HUES64 (cell line): ENCODE measurements at regions not wholly inside any gene's neighbourhood (a gene's known extent, or its start where the extent isn't known, plus 50 kb on each side); places are given as distances from the start of the nearest gene placed in this dataset.

ENCODE experiments used
- H3K27ac ChIP-seq: 2 replicates; pipeline ENCODE4 v1.7.0; 2013; ENCODE audit warnings: low read depth, low read length, inconsistent platforms
- H3K27me3 ChIP-seq: 2 replicates; pipeline ENCODE4 v1.6.1; 2013; ENCODE audit warnings: mild to moderate bottlenecking, low read length; ENCODE audit not compliant: insufficient read depth
- H3K36me3 ChIP-seq: 2 replicates; pipeline ENCODE4 v1.6.1; 2013; ENCODE audit warnings: mild to moderate bottlenecking, low read length; ENCODE audit not compliant: insufficient read depth
- H3K4me1 ChIP-seq: 2 replicates; pipeline ENCODE4 v1.6.1; 2013; ENCODE audit warnings: mild to moderate bottlenecking, low read length, moderate library complexity; ENCODE audit not compliant: insufficient read depth
- H3K4me3 ChIP-seq: 2 replicates; pipeline ENCODE4 v1.5.1; 2013; ENCODE audit warnings: mild to moderate bottlenecking, low read length, moderate library complexity
- H3K9ac ChIP-seq: 2 replicates; pipeline ENCODE4 v1.6.1; 2013; ENCODE audit warnings: mild to moderate bottlenecking, low read depth, low read length
- H3K9me3 ChIP-seq: 2 replicates; pipeline ENCODE4 v1.6.1; 2013; ENCODE audit warnings: low read depth, low read length; ENCODE audit not compliant: insufficient read depth
- WGBS: fragments of 150-250, 120-280 bp; methylation state at CpG from one replicate; pipeline ENCODE4 v1.1.7; 2013; ENCODE audit warnings: missing lambda C conversion rate; 5-methylcytosine and 5-hydroxymethylcytosine counted together

DNA sequence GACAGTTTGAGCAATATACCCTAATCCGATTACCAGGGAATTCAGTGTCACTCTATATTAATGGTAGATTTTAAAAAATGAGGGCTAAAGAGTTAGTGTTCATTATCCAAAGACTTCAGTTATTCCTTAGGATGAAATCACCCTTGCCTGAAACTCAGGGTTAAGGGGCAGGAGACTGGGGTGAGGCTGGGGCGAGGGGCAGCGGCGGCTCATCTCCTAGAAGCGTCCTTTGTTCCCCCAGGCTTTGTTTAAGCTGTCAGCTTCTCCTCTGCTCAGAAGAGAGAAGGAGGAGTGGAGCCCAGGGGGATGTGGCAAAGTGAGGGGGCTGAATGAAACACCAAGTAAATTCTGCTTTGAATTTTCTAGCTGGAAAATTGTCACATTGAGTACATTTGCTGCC lies 117.7 kb upstream of the ELAC2 start:
- WGBS = 54% methylated on average over 5 of the region's 5 CpGs
- no peaks in the 10 kb centered on the region for H3K36me3 ChIP-seq
- H3K27ac ChIP-seq = no peak overlapping the region

DNA sequence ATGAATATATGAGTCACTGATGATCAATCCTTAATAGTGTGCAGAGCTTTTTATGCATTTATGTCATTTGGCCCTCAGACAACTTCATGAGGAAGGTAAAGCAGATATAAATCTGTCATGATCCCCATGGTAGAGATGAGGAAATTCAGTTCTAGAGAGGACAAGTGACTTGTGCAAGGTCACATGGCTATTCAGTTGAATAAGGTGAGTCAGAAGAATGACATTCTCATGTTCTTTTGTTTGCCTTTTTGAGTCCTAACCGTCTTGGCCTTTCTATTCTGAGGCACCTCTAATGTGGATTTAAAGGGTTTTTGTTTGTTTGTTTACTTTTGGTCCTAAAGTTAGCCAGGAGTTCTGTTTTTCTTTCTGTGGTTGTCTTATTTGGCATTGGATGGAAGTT lies 116.2 kb upstream of the ELAC2 start:
- WGBS = 44% methylated on average over 1 of the region's 1 CpG
- H3K4me1 ChIP-seq = peaks cover 14% of the 10 kb centered on the region; the same call in 1 of the 2 replicates
- no peak overlapping the region for H3K9ac ChIP-seq
- H3K27ac ChIP-seq = no peak overlapping the region
- H3K9me3 ChIP-seq = peaks cover 11% of the 10 kb centered on the region
- no peak overlapping the region for H3K4me3 ChIP-seq
- no peaks in the 10 kb centered on the region for H3K36me3 ChIP-seq
- H3K27me3 ChIP-seq = no peaks in the 10 kb centered on the region

More for the DNA sequence above, 117.7 kb upstream of the ELAC2 start:
- H3K9ac ChIP-seq = no peak overlapping the region
- peaks cover 16% of the 10 kb centered on the region for H3K9me3 ChIP-seq
- peaks cover 10% of the 10 kb centered on the region; the same call in 1 of the 2 replicates for H3K4me1 ChIP-seq
- no peak overlapping the region for H3K4me3 ChIP-seq
- no peaks in the 10 kb centered on the region for H3K27me3 ChIP-seq

DNA sequence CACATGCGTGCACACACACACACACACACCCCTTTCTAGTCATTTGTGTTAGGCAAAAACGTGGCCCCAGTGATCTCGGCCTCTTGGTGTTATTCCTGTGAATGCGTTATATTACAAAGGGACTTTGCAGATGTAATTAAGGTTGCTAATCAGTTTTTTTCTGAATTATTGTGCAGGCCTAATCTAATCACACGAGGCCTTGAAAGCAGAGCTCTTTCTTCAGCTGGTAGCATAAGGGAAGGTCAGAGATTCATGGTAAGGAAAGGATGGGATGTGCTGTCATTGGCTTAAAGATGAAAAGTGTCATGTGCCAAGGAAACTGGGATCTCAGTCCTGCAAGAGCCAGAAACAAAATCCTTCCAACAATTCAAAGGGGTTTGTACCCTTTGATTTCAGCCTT lies 113.4 kb upstream of the ELAC2 start:
- WGBS = 73% methylated on average over 5 of the region's 5 CpGs

DNA sequence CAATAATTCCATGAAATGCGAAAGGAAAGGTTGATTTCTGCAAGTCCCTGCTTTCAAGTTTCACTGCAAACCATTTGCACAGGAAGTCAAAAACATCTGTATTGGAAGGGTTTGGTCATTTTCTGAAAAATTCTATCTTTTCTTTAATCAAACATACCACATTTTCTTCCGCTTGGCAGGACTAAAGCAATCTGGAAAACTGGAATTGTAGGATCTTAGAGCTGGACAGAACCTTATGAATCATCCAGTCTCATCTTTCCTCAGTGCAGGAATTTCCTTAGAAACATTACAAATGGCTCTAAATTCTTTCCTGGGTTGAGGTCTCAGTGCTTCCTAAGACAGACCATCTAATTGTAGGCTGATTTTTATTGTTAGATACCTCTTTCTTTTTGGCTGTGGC lies 111.5 kb upstream of the ELAC2 start:
- WGBS = 95% methylated on average over 2 of the region's 2 CpGs
- no peak overlapping the region for H3K27ac ChIP-seq
- H3K9ac ChIP-seq = no peak overlapping the region
- no peaks in the 10 kb centered on the region for H3K9me3 ChIP-seq
- no peaks in the 10 kb centered on the region for H3K36me3 ChIP-seq
- H3K4me1 ChIP-seq = 0 out of 2 replicates have a peak, but pooled peaks cover 8% of the 10 kb centered on the region
- no peaks in the 10 kb centered on the region for H3K27me3 ChIP-seq
- no peak overlapping the region for H3K4me3 ChIP-seq

More for the DNA sequence above, 113.4 kb upstream of the ELAC2 start:
- Histone ChIP-seq H3K4me3 (no peak overlapping the region), H3K4me1 (peaks cover 14% of the 10 kb centered on the region; the same call in 1 of the 2 replicates), H3K36me3 (no peaks in the 10 kb centered on the region), H3K27ac (no peak overlapping the region), H3K9ac (no peak overlapping the region), H3K27me3 (no peaks in the 10 kb centered on the region), H3K9me3 (no peaks in the 10 kb centered on the region)

DNA sequence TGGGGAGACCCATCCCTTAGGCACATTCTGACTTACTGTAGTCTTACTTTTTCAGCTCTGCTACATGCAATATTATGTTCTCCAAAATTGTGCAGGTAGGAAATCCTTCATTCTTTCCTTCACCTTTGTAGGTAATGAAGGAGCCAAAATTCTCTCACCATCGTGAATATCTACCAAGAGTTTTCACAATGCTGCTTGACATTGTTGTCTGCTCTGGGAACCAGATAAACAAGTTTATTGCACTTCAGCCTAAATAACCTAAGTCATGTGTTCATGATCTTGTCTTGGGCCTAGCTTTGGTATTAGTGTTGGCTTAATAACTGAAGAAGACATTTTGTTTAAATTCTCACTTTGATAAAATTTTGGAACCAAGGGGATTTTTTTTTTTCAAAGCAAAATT lies 110.8 kb upstream of the ELAC2 start:
- no peak overlapping the region for H3K27ac ChIP-seq
- H3K4me3 ChIP-seq = no peak overlapping the region
- no peak overlapping the region for H3K9ac ChIP-seq
- 0 out of 2 replicates have a peak, but pooled peaks cover 6% of the 10 kb centered on the region for H3K4me1 ChIP-seq
- no peaks in the 10 kb centered on the region for H3K27me3 ChIP-seq
- no peaks in the 10 kb centered on the region for H3K9me3 ChIP-seq
- 100% methylated on average over 1 of the region's 1 CpG for WGBS
- H3K36me3 ChIP-seq = no peaks in the 10 kb centered on the region

DNA sequence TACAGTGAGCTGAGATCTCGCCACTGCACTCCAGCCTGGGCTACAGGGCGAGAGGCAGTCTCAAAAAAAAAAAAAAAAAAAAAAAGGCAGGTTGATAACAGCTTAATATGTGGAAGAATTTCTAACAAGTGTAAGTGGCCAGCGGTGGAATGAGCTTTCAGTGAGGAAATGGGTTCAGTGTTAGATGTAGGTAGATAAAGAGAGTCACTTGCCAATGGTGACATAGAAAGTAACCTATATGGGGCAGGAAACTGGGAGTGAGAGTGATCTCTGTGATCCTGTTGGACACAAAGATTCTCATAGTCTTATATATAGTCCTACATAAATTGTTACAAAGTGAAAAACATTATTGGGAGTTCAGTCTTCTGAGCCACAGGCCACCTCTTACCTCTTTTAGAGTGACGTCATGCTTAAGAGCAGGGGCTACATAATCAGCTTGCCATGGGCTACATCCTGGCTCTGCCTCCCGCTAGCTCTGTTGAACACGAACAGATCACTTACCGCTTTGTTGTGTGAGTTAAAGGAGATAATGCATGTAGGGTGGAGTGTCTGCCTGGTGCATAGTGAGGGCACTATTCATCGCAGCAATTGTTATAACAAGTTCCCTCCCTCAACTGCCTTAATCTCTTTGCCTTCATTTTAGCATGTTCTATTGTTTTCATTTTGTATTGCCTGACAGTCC lies 110.2 kb upstream of the ELAC2 start:
- no peak overlapping the region for H3K9ac ChIP-seq
- H3K36me3 ChIP-seq = no peaks in the 10 kb centered on the region
- no peak overlapping the region for H3K4me3 ChIP-seq
- H3K9me3 ChIP-seq = no peaks in the 10 kb centered on the region
- H3K27me3 ChIP-seq = no peaks in the 10 kb centered on the region
- H3K4me1 ChIP-seq = 0 out of 2 replicates have a peak, but pooled peaks cover 6% of the 10 kb centered on the region
- no peak overlapping the region for H3K27ac ChIP-seq
- 96% methylated on average over 8 of the region's 8 CpGs for WGBS

DNA sequence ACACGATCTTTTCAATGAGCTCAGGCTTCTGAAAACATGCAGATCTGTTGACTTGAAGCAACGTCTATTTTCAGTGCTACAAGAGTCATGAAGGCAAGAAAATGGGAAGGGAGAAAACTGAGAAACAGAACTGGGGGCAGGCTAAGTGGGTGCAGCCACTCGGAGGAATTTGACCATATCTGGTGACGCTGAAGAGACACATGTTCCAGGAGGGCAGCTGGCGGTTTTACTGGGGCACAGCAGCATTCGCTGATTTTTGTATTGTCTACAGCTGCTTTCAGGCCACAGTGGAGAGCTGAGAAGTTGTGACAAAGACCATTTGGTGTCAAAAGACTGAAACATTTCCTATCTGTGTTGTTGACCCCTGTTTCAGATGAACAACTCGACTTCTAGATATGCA lies 103.0 kb upstream of the ELAC2 start:
- Histone ChIP-seq H3K9ac (no peak overlapping the region), H3K36me3 (no peaks in the 10 kb centered on the region), H3K4me3 (no peak overlapping the region), H3K27me3 (no peaks in the 10 kb centered on the region), H3K4me1 (no peaks in the 10 kb centered on the region), H3K9me3 (no peaks in the 10 kb centered on the region), H3K27ac (no peak overlapping the region)
- 93% methylated on average over 7 of the region's 7 CpGs for WGBS

DNA sequence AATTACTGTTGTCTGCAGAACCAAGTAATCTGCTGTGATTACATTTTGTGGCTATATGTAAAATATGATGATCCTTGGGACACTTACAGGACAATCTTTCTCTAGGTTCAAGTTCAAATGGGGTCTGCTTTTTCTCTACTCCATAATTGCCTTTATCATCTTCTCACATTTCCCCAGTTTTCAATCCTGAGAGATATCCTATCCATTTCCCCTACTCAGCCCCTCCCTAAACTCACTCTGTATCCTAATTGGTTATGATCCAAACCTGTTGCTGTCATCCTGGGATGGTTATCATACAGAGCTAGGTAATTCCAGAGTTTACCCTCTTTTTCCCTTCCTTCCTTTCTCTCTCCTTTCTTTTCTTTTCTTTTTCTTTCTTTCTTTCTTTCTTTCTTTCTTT lies 100.5 kb upstream of the ELAC2 start:
- no peak overlapping the region for H3K9ac ChIP-seq
- no peaks in the 10 kb centered on the region for H3K36me3 ChIP-seq
- H3K4me1 ChIP-seq = no peaks in the 10 kb centered on the region
- no peak overlapping the region for H3K4me3 ChIP-seq
- no peaks in the 10 kb centered on the region for H3K9me3 ChIP-seq
- H3K27me3 ChIP-seq = no peaks in the 10 kb centered on the region
- no peak overlapping the region for H3K27ac ChIP-seq

DNA sequence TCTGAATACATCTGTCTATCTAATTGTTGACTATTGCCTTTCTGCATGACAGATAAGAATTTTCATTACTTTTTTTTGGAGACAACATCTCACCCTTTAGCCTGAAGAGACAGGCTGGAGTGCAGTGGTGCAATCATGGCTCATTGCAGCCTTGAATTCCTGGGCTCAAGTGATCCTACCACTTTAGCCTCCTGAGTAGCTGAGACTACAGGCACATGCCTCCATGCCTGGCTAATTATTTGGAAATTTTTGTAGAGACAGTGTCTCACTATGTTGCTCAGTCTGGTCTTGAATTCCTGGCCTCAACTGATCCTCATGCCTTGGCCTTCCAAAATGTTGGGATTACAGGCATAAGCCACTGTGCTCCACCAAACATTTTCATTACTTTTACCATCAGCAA lies 99.8 kb upstream of the ELAC2 start:
- no peaks in the 10 kb centered on the region for H3K27me3 ChIP-seq
- no peaks in the 10 kb centered on the region for H3K4me1 ChIP-seq
- H3K4me3 ChIP-seq = no peak overlapping the region
- H3K9me3 ChIP-seq = no peaks in the 10 kb centered on the region
- H3K27ac ChIP-seq = no peak overlapping the region
- H3K9ac ChIP-seq = no peak overlapping the region
- no peaks in the 10 kb centered on the region for H3K36me3 ChIP-seq

DNA sequence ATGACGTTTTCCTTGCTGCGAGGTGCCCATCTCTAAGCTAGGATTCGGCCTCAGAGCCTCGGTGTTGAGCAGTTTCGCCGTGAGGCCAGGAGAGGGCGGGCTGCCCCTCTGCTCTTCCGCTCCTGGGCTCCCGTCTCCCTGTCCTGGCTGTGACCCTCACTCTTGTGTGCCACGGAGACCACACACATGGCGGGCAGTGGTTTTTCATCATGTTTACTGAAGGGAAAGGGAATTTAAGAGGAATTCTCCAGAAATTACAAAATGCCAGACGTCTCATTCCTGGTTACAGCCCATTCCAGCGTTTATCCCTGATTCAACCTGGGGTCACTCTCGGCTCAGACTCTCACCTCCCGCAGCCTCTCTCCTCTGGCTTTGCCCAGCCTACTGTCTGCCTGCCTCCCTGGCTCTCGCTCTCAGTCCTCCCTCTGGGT lies 96.8 kb upstream of the ELAC2 start:
- H3K4me1 ChIP-seq = no peaks in the 10 kb centered on the region
- peak overlapping the region; percentile 23; the same call in 1 of the 2 replicates for H3K4me3 ChIP-seq
- H3K27ac ChIP-seq = no peak overlapping the region
- no peaks in the 10 kb centered on the region for H3K9me3 ChIP-seq
- no peak overlapping the region for H3K9ac ChIP-seq
- no peaks in the 10 kb centered on the region for H3K27me3 ChIP-seq
- H3K36me3 ChIP-seq = no peaks in the 10 kb centered on the region
- whole genome bisulfite sequencing = 20% methylated on average over 16 of the region's 16 CpGs

DNA sequence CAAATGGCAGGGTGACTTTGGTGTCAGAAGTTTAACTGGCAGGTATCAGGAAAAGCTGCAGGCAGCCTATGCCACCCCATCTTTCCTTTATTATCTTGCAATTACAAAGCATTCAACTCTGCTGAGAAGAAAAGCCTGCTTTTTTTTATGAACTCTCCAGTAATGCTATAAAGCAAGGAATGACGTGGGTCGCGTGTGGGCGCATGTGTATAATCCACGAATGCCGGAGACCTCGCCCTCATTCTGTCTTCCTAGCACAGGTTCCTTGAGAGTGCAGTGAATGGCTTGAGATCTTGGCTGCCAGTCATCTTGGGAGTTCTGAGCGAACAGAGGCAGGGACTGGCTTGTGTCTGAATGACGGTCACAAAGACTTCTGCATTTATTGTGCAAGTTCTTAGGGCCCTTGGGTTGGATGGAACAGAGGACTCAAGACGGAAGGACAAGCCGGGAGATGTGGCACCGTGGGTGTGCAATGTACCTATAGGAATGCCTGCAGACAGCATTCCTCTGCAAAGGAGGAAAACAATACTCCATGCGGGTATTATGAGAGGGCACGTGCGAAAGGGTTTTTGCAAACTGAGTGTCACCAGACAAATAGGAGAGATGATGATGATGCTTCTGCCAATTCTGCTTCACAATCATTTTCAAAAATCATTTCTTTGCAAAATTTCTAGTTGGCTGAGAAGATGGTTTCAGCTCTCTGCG lies 96.1 kb upstream of the ELAC2 start:
- 83% methylated on average over 16 of the region's 16 CpGs for WGBS
- no peak overlapping the region for H3K9ac ChIP-seq

More for the DNA sequence above, 96.1 kb upstream of the ELAC2 start:
- no peaks in the 10 kb centered on the region for H3K27me3 ChIP-seq
- no peaks in the 10 kb centered on the region for H3K36me3 ChIP-seq
- no peak overlapping the region for H3K27ac ChIP-seq
- H3K4me3 ChIP-seq = no peak overlapping the region
- H3K9me3 ChIP-seq = no peaks in the 10 kb centered on the region
- no peaks in the 10 kb centered on the region for H3K4me1 ChIP-seq
